H1 (cell line): ENCODE measurements at regions not wholly inside any gene's neighbourhood (a gene's known extent, or its start where the extent isn't known, plus 50 kb on each side); places are given as distances from the start of the nearest gene placed in this dataset.

Experiments used
- CTCF ChIA-PET: fragments of 300-600 bp; sonication (Branson Sonifier 250); formaldehyde crosslinking; loops from one replicate; lab custom pipeline; 2021; ENCODE audit not compliant: partially characterized antibody; lab: Charles Lee
- POLR2A ChIA-PET: fragments of 300-600 bp; sonication (Branson Sonifier 250); formaldehyde crosslinking; loops from one replicate; lab custom pipeline; 2021; ENCODE audit warnings: inconsistent platforms; ENCODE audit not compliant: partially characterized antibody; lab: Charles Lee
- DNase-seq, 2 experiments: peaks; one replicate each; pipeline versions ENCODE4 v3.0.0 to v3.0.0-alpha.2; 2010 to 2022; ENCODE audit warnings: low spot score in 2 of 2, low read depth in 1 of 2, mixed read lengths in 1 of 2
- FAIRE-seq: peaks from 2 replicates; lab custom pipeline; 2011; peaks lifted over from hg19 to GRCh38; lab: Jason Lieb, UNC
- H2AFZ ChIP-seq: 2 replicates; pipeline ENCODE4 v1.8.1; 2012; ENCODE audit warnings: low read length, inconsistent platforms
- H2AK5ac ChIP-seq: 2 replicates; pipeline ENCODE4 v1.6.1; 2013; ENCODE audit warnings: low read depth, low read length
- H2BK120ac ChIP-seq: replicated peaks from 2 replicates; pipeline ENCODE3; 2013; ENCODE audit warnings: low read depth, low read length, inconsistent platforms
- H2BK12ac ChIP-seq: 2 replicates; pipeline ENCODE4 v1.6.1; 2013; ENCODE audit warnings: low read depth, low read length
- H2BK15ac ChIP-seq: 2 replicates; pipeline ENCODE4 v1.6.1; 2013; ENCODE audit warnings: low read length
- H2BK20ac ChIP-seq: 2 replicates; pipeline ENCODE4 v1.6.1; 2013; ENCODE audit warnings: low read length
- H2BK5ac ChIP-seq: 2 replicates; pipeline ENCODE4 v1.6.1; 2013; ENCODE audit warnings: low read depth, low read length
- H3K14ac ChIP-seq: 2 replicates; pipeline ENCODE4 v1.6.1; 2013; ENCODE audit warnings: inconsistent platforms; ENCODE audit not compliant: insufficient read length
- H3K18ac ChIP-seq: 2 replicates; pipeline ENCODE4 v1.6.1; 2013; ENCODE audit warnings: low read length; ENCODE audit errors: extremely low read depth
- H3K23ac ChIP-seq: 2 replicates; pipeline ENCODE4 v1.6.1; 2013; ENCODE audit warnings: inconsistent platforms; ENCODE audit not compliant: insufficient read length
- H3K23me2 ChIP-seq: 2 replicates; pipeline ENCODE4 v1.6.1; 2013; ENCODE audit warnings: low read depth, low read length
- H3K27ac ChIP-seq: 2 replicates; pipeline ENCODE4 v1.6.1; 2011; ENCODE audit warnings: low read depth, low read length, inconsistent platforms
- H3K27me3 ChIP-seq, 4 experiments: replicated peaks in 1 of 4; 1 replicate in 1 of 4; 2 replicates in 3 of 4; pipeline versions ENCODE4 v1.6.1 to v1.8.1; 2011 to 2013; ENCODE audit warnings: low read length in 3 of 4, mild to moderate bottlenecking in 3 of 4, inconsistent platforms in 2 of 4, mixed read lengths in 2 of 4, moderate library complexity in 1 of 4; ENCODE audit not compliant: control insufficient read depth in 3 of 4, insufficient read depth in 3 of 4; ENCODE audit errors: extremely low read depth in 1 of 4
- H3K36me3 ChIP-seq, 4 experiments: 2 replicates each; pipeline versions ENCODE4 v1.6.1 to v1.8.1; 2011 to 2013; ENCODE audit warnings: mild to moderate bottlenecking in 4 of 4, low read length in 3 of 4, moderate library complexity in 2 of 4, control low read depth in 1 of 4, inconsistent platforms in 1 of 4; ENCODE audit not compliant: insufficient read depth in 4 of 4, control insufficient read depth in 2 of 4
- H3K4ac ChIP-seq: replicated peaks from 2 replicates; pipeline ENCODE3; 2013; ENCODE audit warnings: low read length, low read depth, mixed read lengths, inconsistent platforms; ENCODE audit not compliant: insufficient read length
- H3K4me1 ChIP-seq, 4 experiments: replicated peaks in 1 of 4; 1 replicate in 1 of 4; 2 replicates in 3 of 4; pipeline versions ENCODE4 v1.6.1 to v1.8.1; 2011 to 2013; ENCODE audit warnings: low read length in 3 of 4, inconsistent platforms in 2 of 4, mixed read lengths in 1 of 4; ENCODE audit not compliant: insufficient read depth in 4 of 4, control insufficient read depth in 3 of 4
- H3K4me2 ChIP-seq, 2 experiments: 2 replicates each; pipeline versions ENCODE4 v1.6.1 to v1.8.1; 2011 to 2013; ENCODE audit warnings: low read depth in 2 of 2, low read length in 2 of 2, control low read depth in 1 of 2, inconsistent platforms in 1 of 2, mild to moderate bottlenecking in 1 of 2; ENCODE audit not compliant: insufficient read depth in 1 of 2
- H3K4me3 ChIP-seq, 4 experiments: fragments of 200-600, 300-600 bp in 1 of 4; sonication (generic), shearing (Covaris generic), sonication (Bioruptor Twin) in 1 of 4; 2 replicates each; pipeline versions ENCODE4 v1.5.1 to v1.8.1; 2011 to 2016; ENCODE audit warnings: low read length in 4 of 4, low read depth in 3 of 4, control low read depth in 2 of 4, inconsistent platforms in 2 of 4, mild to moderate bottlenecking in 2 of 4, mixed read lengths in 1 of 4, moderate library complexity in 1 of 4; ENCODE audit not compliant: insufficient read depth in 2 of 4; ENCODE audit errors: extremely low read depth in 1 of 4
- H3K56ac ChIP-seq: replicated peaks from 2 replicates; pipeline ENCODE3; 2013; ENCODE audit warnings: low read depth, mild to moderate bottlenecking, mixed read lengths, low read length, inconsistent platforms; ENCODE audit not compliant: insufficient read length
- H3K79me1 ChIP-seq: 2 replicates; pipeline ENCODE4 v1.6.1; 2013; ENCODE audit warnings: low read depth, low read length, control low read depth
- H3K79me2 ChIP-seq, 2 experiments: 2 replicates each; pipeline versions ENCODE4 v1.6.1 to v1.8.1; 2012 to 2013; ENCODE audit warnings: low read length in 2 of 2, mild to moderate bottlenecking in 2 of 2, inconsistent platforms in 1 of 2; ENCODE audit not compliant: insufficient read depth in 2 of 2, control insufficient read depth in 1 of 2
- H3K9ac ChIP-seq, 4 experiments: replicated peaks in 1 of 4; 1 replicate in 1 of 4; 2 replicates in 3 of 4; pipeline versions ENCODE4 v1.6.1 to v1.8.1; 2011 to 2013; ENCODE audit warnings: low read depth in 3 of 4, low read length in 3 of 4, control low read depth in 2 of 4, mild to moderate bottlenecking in 2 of 4, moderate library complexity in 2 of 4, inconsistent platforms in 1 of 4; ENCODE audit errors: extremely low read depth in 1 of 4
- H3K9me3 ChIP-seq, 2 experiments: 2 replicates each; pipeline versions ENCODE4 v1.6.1 to v1.8.1; 2012 to 2013; ENCODE audit warnings: mild to moderate bottlenecking in 2 of 2, moderate library complexity in 2 of 2, control low read depth in 1 of 2, inconsistent platforms in 1 of 2, low read depth in 1 of 2, low read length in 1 of 2, mixed read lengths in 1 of 2; ENCODE audit not compliant: insufficient read depth in 2 of 2
- H4K20me1 ChIP-seq, 2 experiments: replicated peaks in 1 of 2; 2 replicates each; pipeline versions ENCODE3 to v1.8.1; 2011 to 2013; ENCODE audit warnings: inconsistent platforms in 2 of 2, low read length in 2 of 2, mild to moderate bottlenecking in 1 of 2; ENCODE audit not compliant: insufficient read depth in 2 of 2, control insufficient read depth in 1 of 2
- H4K5ac ChIP-seq: 2 replicates; pipeline ENCODE4 v1.6.1; 2013; ENCODE audit warnings: low read length, low read depth, mixed read lengths, inconsistent platforms; ENCODE audit not compliant: insufficient read length
- H4K8ac ChIP-seq: 2 replicates; pipeline ENCODE4 v1.8.0; 2013; ENCODE audit warnings: mild to moderate bottlenecking, moderate library complexity, low read length, inconsistent platforms; ENCODE audit not compliant: insufficient read depth; ENCODE audit errors: extremely low read depth
- H4K91ac ChIP-seq: replicated peaks from 2 replicates; pipeline ENCODE3; 2013; ENCODE audit warnings: low read length, mixed read lengths, inconsistent platforms; ENCODE audit not compliant: insufficient read length
- ASH2L ChIP-seq: fragments of 200-600, 300-600 bp; sonication (generic); IDR thresholded peaks from one replicate; pipeline ENCODE4 v1.7.1; 2017; ENCODE audit warnings: low read length
- BRCA1 ChIP-seq: IDR thresholded peaks from 2 replicates; pipeline ENCODE4 v1.6.1; 2012; ENCODE audit warnings: low read depth, low read length, improper control_type of control experiment
- EP300 ChIP-seq, 2 experiments: IDR thresholded peaks; 1 replicate in 1 of 2; 2 replicates in 1 of 2; pipeline ENCODE4 v1.6.1; 2011 to 2012; ENCODE audit warnings: low read depth in 2 of 2, low read length in 2 of 2, mild to moderate bottlenecking in 2 of 2, borderline replicate concordance in 1 of 2, inconsistent platforms in 1 of 2, moderate library complexity in 1 of 2
- HDAC2 ChIP-seq, 2 experiments: fragments of 300-600 bp in 1 of 2; sonication (generic) in 1 of 2; IDR thresholded peaks; 2 replicates each; pipeline ENCODE4 v1.6.1; 2011 to 2012; ENCODE audit warnings: low read depth in 2 of 2, low read length in 2 of 2, mild to moderate bottlenecking in 2 of 2, moderate library complexity in 2 of 2, borderline replicate concordance in 1 of 2, inconsistent platforms in 1 of 2
- JUND ChIP-seq: IDR thresholded peaks from 2 replicates; pipeline ENCODE4 v1.6.1; 2011; ENCODE audit warnings: mild to moderate bottlenecking, improper control_type of control experiment, low read length
- PHF8 ChIP-seq: fragments of 200-600 bp; sonication (generic); conservative IDR thresholded peaks from 2 replicates; pipeline ENCODE4 v1.7.1; 2012; ENCODE audit warnings: low read depth, mild to moderate bottlenecking, inconsistent platforms, low read length, moderate library complexity
- SIX5 ChIP-seq: IDR thresholded peaks from 2 replicates; pipeline ENCODE4 v1.6.1; 2011; ENCODE audit warnings: mild to moderate bottlenecking, low read depth, low read length
- SP4 ChIP-seq: IDR thresholded peaks from 2 replicates; pipeline ENCODE4 v1.6.1; 2012; ENCODE audit warnings: low read length, inconsistent platforms
- WGBS, 2 experiments: shearing (Covaris generic) in 1 of 2; methylation state at CpG; one replicate each; pipeline versions ENCODE4 v1.1.6 to v1.1.7; 2013 to 2015; ENCODE audit warnings: low lambda C conversion rate in 2 of 2, mixed read lengths in 2 of 2, inconsistent platforms in 1 of 2, low coverage in 1 of 2, missing lambda C conversion rate in 1 of 2; ENCODE audit not compliant: insufficient replicate concordance in 2 of 2, insufficient coverage in 1 of 2, insufficient read length in 1 of 2; ENCODE audit errors: extremely low coverage in 1 of 2, missing lambda C conversion rate in 1 of 2; 5-methylcytosine and 5-hydroxymethylcytosine counted together

- Histone ChIP-seq H3K27me3 (no peaks in the 10 kb centered on the region), H3K56ac (no peak overlapping the region), H2BK5ac (no peak overlapping the region), H2BK15ac (no peak overlapping the region), H2AFZ (no peak overlapping the region), H3K23me2 (no peaks in the 10 kb centered on the region), H4K8ac (no peak overlapping the region), H3K18ac (no peak overlapping the region), H2AK5ac (no peak overlapping the region), H3K9ac (no peak overlapping the region), H2BK120ac (no peak overlapping the region), H4K5ac (no peak overlapping the region), H3K79me2 (no peaks in the 10 kb centered on the region), H3K4ac (no peak overlapping the region), H3K4me3 (no peak overlapping the region), H3K4me2 (no peak overlapping the region), H2BK20ac (no peak overlapping the region), H4K91ac (no peak overlapping the region), H3K14ac (no peak overlapping the region), H3K27ac (no peak overlapping the region), H3K4me1 (no peaks in the 10 kb centered on the region; a peak in 1 of 7 replicates), H3K9me3 (no peaks in the 10 kb centered on the region), H4K20me1 (no peaks in the 10 kb centered on the region), H2BK12ac (no peak overlapping the region), H3K36me3 (no peaks in the 10 kb centered on the region), H3K23ac (no peak overlapping the region), H3K79me1 (no peaks in the 10 kb centered on the region)
- FAIRE-seq (no peak), DNase-seq (no peak)
- ChIA-PET CTCF (interaction anchor here (1.3 to 1.9 kb wide), 5 partner anchors 149 to 486 kb away, joined by 3 to 5 read pairs (median 3); no protein-coding TSS in a partner anchor), POLR2A (no interaction called here)
- WGBS, 2 experiments: 82% methylated on average over 9 of the region's 9 CpGs; no CpG with 5 or more reads in 1 of the 2 experiments
- no peak for TF ChIP-seq BRCA1
- TF ChIP-seq ASH2L: no peak
- no peak for TF ChIP-seq JUND
- TF ChIP-seq SP4: no peak
- no peak for TF ChIP-seq PHF8
- no peak for TF ChIP-seq EP300 (IDR thresholded peaks at IDR 0.05; ENCODE audit: borderline replicate concordance in 1 of 2, low read depth in 2 of 2, low read length in 2 of 2)
- no peak for TF ChIP-seq HDAC2 (IDR thresholded peaks at IDR 0.05; ENCODE audit: borderline replicate concordance in 1 of 2, low read depth in 2 of 2, low read length in 2 of 2)
- no peak for TF ChIP-seq SIX5
These were observed 331.7 kb upstream of the ADAMTS9 start for GRCh38 chr3:65019443-65020055.
